ENCODE measurements at regions not wholly inside any gene's neighbourhood (a gene's known extent, or its start where the extent isn't known, plus 50 kb on each side); places are given as distances from the start of the nearest gene placed in this dataset.

DNA sequence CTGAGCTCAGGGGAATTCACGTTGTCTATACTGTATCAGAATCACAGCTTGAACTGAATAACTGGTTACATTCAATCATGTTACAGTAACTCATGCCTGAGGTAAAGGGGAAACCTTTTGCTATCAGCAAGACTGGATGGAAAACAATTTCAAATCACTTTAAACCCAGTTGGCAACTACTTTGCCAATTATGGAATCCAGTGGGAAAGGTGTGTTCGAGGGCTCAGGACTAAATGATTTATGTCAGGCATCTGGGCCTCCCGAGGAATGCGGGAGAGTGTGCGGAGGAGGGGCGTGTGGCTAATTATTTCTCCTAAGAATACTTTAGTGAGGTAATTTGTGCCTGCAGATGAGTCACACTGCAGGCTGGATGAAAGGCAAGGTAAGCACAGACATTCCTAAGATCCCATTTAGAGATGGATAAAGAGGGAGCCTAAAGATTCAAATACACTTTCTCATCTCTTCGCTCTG, 100.1 kb downstream of the HRH4 start:
- TF ChIP-seq, protein P1, sequence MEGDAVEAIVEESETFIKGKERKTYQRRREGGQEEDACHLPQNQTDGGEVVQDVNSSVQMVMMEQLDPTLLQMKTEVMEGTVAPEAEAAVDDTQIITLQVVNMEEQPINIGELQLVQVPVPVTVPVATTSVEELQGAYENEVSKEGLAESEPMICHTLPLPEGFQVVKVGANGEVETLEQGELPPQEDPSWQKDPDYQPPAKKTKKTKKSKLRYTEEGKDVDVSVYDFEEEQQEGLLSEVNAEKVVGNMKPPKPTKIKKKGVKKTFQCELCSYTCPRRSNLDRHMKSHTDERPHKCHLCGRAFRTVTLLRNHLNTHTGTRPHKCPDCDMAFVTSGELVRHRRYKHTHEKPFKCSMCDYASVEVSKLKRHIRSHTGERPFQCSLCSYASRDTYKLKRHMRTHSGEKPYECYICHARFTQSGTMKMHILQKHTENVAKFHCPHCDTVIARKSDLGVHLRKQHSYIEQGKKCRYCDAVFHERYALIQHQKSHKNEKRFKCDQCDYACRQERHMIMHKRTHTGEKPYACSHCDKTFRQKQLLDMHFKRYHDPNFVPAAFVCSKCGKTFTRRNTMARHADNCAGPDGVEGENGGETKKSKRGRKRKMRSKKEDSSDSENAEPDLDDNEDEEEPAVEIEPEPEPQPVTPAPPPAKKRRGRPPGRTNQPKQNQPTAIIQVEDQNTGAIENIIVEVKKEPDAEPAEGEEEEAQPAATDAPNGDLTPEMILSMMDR (IDR thresholded peaks at IDR 0.05; ENCODE audit: low read length, missing control alignments) = no peak
- no peak for DNase-seq (ENCODE audit: low read depth)
- H3K4me3 ChIP-seq (replicated peaks; ENCODE audit: low read depth, low read length) = no peak overlapping the region

DNA sequence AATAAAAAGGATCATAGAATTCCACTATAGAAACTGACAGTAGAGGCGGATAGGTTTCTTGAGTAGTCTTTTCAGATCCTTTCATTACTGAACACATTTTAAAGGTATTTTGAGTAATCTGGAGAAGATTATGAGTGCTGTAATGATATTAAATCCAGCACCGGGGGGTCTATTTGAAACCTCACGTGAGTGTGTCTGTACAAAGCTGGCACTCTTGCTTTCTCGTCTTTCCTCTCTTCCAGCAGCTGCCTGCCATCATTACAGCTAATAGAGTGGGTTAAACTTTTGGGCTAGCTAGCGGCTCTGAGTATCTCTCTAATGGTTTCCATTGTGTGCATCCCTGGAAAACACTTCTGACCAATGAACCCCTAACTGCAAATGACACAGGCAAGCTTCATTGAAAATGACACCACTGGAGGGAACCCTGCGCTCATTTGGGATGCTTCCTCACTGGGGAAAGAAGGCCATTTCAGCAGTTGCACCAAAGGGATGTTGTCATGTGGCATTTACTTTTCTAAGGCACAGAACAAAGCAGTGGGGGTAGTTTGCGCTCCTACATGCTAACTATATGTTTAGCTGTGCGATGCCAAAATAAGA, 101.0 kb downstream of the HRH4 start:
- DNase-seq (ENCODE audit: low read depth) = no peak
- TF ChIP-seq, protein P1 (IDR thresholded peaks at IDR 0.05; ENCODE audit: low read length, missing control alignments) = no peak
- no peak overlapping the region for H3K4me3 ChIP-seq (replicated peaks; ENCODE audit: low read depth, low read length)

DNA sequence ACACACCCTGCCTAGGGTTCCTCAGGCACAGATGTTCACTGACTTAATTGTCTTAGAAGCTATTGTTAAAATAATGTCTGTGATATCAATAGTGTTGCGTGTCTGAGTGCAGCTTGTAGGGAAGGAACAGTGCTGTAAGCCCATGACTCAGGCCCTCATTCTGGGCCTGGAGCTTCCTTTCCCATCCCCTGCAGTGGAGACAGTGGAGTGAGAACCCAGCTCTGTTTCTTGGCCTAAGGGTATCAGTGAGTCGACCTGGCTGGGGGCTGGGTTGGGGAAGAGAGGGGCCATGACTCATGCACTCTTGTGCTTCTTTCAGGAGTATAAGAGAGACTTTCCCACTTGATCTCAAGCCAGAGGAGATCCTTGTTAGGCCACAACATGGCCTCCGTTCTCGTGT, 106.8 kb downstream of the HRH4 start:
- no peak overlapping the region for H3K4me3 ChIP-seq (replicated peaks; ENCODE audit: low read depth, low read length)
- DNase-seq (ENCODE audit: low read depth) = peak; percentile 5
- TF ChIP-seq, protein P1 (IDR thresholded peaks at IDR 0.05; ENCODE audit: low read length, missing control alignments) = no peak

DNA sequence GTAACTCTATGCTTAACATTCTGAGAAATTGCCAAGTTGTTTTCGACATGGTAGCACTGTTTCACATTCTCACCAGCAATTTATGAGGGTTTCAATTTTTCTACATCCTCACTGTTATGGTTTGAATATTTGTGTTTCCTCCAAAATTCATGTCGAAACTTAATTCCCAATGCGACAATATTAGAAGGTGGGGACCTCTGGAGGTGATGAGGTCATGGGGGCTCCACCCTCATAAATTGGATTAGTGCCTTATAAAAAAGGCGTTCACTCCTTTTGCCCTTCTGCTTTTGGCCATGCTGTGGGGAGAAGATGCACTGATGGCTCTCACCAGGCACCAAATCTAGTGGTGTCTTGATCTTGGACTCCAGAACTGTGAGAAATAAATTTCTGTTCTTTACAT, 110.3 kb downstream of the HRH4 start:
- TF ChIP-seq, protein P1 (IDR thresholded peaks at IDR 0.05; ENCODE audit: low read length, missing control alignments) = no peak
- no peak for DNase-seq (ENCODE audit: low read depth)
- no peak overlapping the region for H3K4me3 ChIP-seq (replicated peaks; ENCODE audit: low read depth, low read length)

DNA sequence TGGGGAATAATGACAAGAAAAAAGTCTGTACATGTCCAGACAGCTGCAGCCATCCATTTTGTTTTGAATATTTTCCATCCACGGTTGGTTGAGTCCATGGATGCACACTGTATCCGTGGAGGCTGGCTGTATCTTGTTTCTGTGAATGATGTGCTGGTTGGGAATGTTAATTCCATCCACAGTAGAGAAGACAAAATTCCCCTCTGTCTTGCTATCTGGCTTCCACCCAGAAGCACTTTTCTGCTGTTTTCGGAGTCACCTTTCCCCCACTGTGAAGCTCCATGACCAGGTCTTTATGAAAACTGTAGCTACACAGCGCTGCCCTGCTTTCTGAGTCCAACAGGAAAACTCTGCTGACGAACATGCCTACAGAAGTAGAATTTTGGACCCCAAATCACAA, 122.3 kb downstream of the HRH4 start:
- no peak overlapping the region for H3K4me3 ChIP-seq (replicated peaks; ENCODE audit: low read depth, low read length)
- DNase-seq (ENCODE audit: low read depth) = no peak
- TF ChIP-seq, protein P1 (IDR thresholded peaks at IDR 0.05; ENCODE audit: low read length, missing control alignments) = no peak

DNA sequence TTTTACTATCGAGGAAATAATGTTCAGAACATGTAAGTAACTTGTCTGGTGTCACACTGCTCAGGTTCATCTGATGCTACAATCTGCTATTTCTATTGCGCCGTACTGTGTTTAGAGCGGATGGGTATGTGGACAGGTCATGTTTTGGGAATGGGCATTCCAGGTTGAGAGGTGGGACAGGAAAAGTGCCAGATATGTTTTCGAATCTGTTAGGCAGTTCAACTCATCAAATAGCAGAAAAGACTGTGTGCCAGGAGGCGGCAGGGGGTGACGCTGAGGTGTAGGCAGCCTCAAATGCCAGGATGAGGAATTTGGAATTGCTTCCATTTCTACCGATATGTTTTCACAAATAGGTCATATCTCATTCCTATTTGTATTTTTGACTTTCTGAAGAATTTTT, 123.8 kb downstream of the HRH4 start:
- no peak overlapping the region for H3K4me3 ChIP-seq (replicated peaks; ENCODE audit: low read depth, low read length)
- DNase-seq (ENCODE audit: low read depth) = no peak
- TF ChIP-seq, protein P1 (IDR thresholded peaks at IDR 0.05; ENCODE audit: low read length, missing control alignments) = no peak

DNA sequence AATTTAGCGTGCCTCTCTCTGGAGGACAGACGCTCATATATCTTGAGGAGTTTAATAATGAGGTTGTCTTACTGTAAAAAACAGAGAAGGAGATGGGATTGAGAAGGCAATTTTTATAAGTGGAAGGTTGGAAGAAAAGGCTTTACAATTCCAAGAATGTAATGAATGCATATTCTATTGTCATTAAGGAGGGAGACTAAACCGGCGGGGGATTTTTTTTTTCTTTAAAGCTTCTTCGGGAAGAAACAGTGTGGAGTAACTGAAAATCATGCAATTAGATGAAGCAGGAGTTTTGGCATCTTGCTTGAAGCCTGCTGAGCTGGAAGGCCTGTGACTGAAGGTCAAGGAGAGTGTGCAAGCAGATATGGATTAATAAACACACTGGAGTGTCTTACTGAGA, 124.4 kb downstream of the HRH4 start:
- no peak overlapping the region for H3K4me3 ChIP-seq (replicated peaks; ENCODE audit: low read depth, low read length)
- TF ChIP-seq, protein P1 (IDR thresholded peaks at IDR 0.05; ENCODE audit: low read length, missing control alignments) = no peak
- DNase-seq (ENCODE audit: low read depth) = no peak

Measured in fibroblast of pulmonary artery (primary cell).